Panc1 (cell line): ENCODE measurements at regions not wholly inside any gene's neighbourhood (a gene's known extent, or its start where the extent isn't known, plus 50 kb on each side); places are given as distances from the start of the nearest gene placed in this dataset.

Source experiments
- ATAC-seq: fragments of 200-7000 bp; cut with Tn5 transposase; 2 replicates; pipeline ENCODE4 v1.9.1; 2020; ENCODE audit warnings: mild to moderate bottlenecking, moderate library complexity
- BruUV-seq: library from RNA; stranded (reverse); fragments of 400-500 nt; replicated peaks from 2 replicates; lab custom pipeline; 2021; lab: Mats Ljungman, UMichigan
- CTCF ChIA-PET: fragments of 300-600 bp; sonication (Branson Sonifier 250); formaldehyde crosslinking; loops from one replicate; lab custom pipeline; 2022; ENCODE audit warnings: antibody characterized with exemption; lab: Charles Lee
- POLR2A ChIA-PET: fragments of 300-600 bp; sonication (Branson Sonifier 250); formaldehyde crosslinking; loops from one replicate; lab custom pipeline; 2022; ENCODE audit warnings: antibody characterized with exemption; lab: Charles Lee
- DNase-seq: peaks from one replicate; pipeline ENCODE4 v3.0.0-alpha.2; 2010; ENCODE audit warnings: low read depth, low spot score
- H3K27ac ChIP-seq: 2 replicates; pipeline ENCODE4 v1.5.1; 2011; ENCODE audit warnings: mild to moderate bottlenecking, low read length, inconsistent platforms
- H3K27me3 ChIP-seq: fragments of 200-500 bp; sonication (Bioruptor generic); 2 replicates; pipeline ENCODE4 v1.6.0; 2014; ENCODE audit warnings: low read length, inconsistent platforms; ENCODE audit not compliant: control insufficient read depth, insufficient read depth
- H3K36me3 ChIP-seq: fragments of 200-500 bp; sonication (Bioruptor generic); 2 replicates; pipeline ENCODE4 v1.5.1; 2014; ENCODE audit warnings: inconsistent platforms, mild to moderate bottlenecking, low read length, moderate library complexity; ENCODE audit not compliant: control insufficient read depth, insufficient read depth
- H3K4me1 ChIP-seq: 2 replicates; pipeline ENCODE4 v1.5.1; 2011; ENCODE audit warnings: inconsistent platforms, mild to moderate bottlenecking, low read length, moderate library complexity; ENCODE audit not compliant: control insufficient read depth, insufficient read depth
- H3K4me3 ChIP-seq, 2 experiments: 2 replicates each; pipeline ENCODE4 v1.5.1; 2011 to 2012; ENCODE audit warnings: low read depth in 2 of 2, low read length in 2 of 2, mild to moderate bottlenecking in 2 of 2, inconsistent platforms in 1 of 2, moderate library complexity in 1 of 2
- H3K9me3 ChIP-seq: fragments of 200-500 bp; sonication (Bioruptor generic); 2 replicates; pipeline ENCODE4 v1.5.1; 2014; ENCODE audit warnings: low read depth, mild to moderate bottlenecking, inconsistent platforms, low read length, moderate library complexity; ENCODE audit not compliant: control insufficient read depth, insufficient read depth
- POLR2AphosphoS5 ChIP-seq: IDR thresholded peaks from 2 replicates; pipeline ENCODE4 v1.6.1; 2012; ENCODE audit warnings: mild to moderate bottlenecking, low read depth, low read length, moderate library complexity
- SIN3A ChIP-seq: IDR thresholded peaks from 2 replicates; pipeline ENCODE4 v1.6.1; 2012; ENCODE audit warnings: low read depth, mild to moderate bottlenecking, low read length, moderate library complexity, borderline replicate concordance; ENCODE audit not compliant: insufficient read depth
- TCF7L2 ChIP-seq: IDR thresholded peaks from 2 replicates; pipeline ENCODE4 v1.6.1; 2011; ENCODE audit warnings: mild to moderate bottlenecking, low read depth, low read length, inconsistent platforms
- in situ Hi-C: cut with HindIII; loops from 2 replicates; pipeline ENCODE4 v1.10.0; 2016; ENCODE audit warnings: low sequenced_read_pairs, low pct_unique_long_range_greater_than_20kb
- intact Hi-C: fragments of 100-400 bp; cut with micrococcal nuclease; formaldehyde crosslinking; loops from one replicate; pipeline ENCODE4 v1.10.0; 2022; ENCODE audit not compliant: unreplicated experiment
- TF ChIP-seq, protein P1 (sequence below): fragments of 450-650 bp; IDR thresholded peaks from 2 replicates; pipeline ENCODE4 v1.5.1; 2017; ENCODE audit warnings: mild to moderate bottlenecking
- TF ChIP-seq, protein P2 (sequence below), 2 experiments: IDR thresholded peaks; 2 replicates each; pipeline ENCODE4 v1.6.1; 2011 to 2012; ENCODE audit warnings: low read depth in 2 of 2, control low read depth in 1 of 2, low read length in 1 of 2, mild to moderate bottlenecking in 1 of 2, moderate library complexity in 1 of 2; ENCODE audit not compliant: insufficient read depth in 1 of 2

DNA sequence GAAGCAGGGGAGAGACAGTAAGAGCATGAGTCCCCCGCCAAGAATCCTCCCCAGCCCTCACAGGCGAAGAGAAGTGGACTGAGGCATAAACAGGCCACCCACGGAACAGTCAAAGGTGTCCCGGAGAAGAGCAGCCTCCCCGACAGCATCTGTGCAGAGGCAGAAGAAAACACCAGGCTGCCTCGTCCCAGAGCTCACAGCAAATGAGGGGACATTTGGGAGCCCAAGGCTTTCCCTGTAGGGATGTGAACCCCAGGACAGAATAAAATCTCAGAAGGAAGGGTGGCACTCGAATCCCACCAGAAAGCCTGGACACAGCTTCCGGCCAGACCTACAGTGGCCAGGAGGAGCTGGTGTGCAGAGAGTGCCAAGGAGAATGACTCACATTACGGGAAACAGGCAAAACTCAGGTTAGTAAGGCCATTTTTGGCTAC is 90.4 kb downstream of the DLL1 start:
- Histone ChIP-seq H3K9me3 (peaks cover 12% of the 10 kb centered on the region), H3K36me3 (no peaks in the 10 kb centered on the region), H3K27ac (no peak overlapping the region), H3K27me3 (peaks cover 3% of the 10 kb centered on the region), H3K4me1 (no peaks in the 10 kb centered on the region), H3K4me3 (no peak overlapping the region)
- intact Hi-C loops (no loop called here), in situ Hi-C loops (no loop called here)
- CTCF ChIA-PET: no interaction called here
- no TSS peak for BruUV-seq
- DNase-seq: no peak
- TF ChIP-seq SIN3A (no peak), TCF7L2 (no peak), POLR2AphosphoS5 (no peak)
- TF ChIP-seq, protein P1, sequence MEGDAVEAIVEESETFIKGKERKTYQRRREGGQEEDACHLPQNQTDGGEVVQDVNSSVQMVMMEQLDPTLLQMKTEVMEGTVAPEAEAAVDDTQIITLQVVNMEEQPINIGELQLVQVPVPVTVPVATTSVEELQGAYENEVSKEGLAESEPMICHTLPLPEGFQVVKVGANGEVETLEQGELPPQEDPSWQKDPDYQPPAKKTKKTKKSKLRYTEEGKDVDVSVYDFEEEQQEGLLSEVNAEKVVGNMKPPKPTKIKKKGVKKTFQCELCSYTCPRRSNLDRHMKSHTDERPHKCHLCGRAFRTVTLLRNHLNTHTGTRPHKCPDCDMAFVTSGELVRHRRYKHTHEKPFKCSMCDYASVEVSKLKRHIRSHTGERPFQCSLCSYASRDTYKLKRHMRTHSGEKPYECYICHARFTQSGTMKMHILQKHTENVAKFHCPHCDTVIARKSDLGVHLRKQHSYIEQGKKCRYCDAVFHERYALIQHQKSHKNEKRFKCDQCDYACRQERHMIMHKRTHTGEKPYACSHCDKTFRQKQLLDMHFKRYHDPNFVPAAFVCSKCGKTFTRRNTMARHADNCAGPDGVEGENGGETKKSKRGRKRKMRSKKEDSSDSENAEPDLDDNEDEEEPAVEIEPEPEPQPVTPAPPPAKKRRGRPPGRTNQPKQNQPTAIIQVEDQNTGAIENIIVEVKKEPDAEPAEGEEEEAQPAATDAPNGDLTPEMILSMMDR: no peak
- TF ChIP-seq, protein P2, sequence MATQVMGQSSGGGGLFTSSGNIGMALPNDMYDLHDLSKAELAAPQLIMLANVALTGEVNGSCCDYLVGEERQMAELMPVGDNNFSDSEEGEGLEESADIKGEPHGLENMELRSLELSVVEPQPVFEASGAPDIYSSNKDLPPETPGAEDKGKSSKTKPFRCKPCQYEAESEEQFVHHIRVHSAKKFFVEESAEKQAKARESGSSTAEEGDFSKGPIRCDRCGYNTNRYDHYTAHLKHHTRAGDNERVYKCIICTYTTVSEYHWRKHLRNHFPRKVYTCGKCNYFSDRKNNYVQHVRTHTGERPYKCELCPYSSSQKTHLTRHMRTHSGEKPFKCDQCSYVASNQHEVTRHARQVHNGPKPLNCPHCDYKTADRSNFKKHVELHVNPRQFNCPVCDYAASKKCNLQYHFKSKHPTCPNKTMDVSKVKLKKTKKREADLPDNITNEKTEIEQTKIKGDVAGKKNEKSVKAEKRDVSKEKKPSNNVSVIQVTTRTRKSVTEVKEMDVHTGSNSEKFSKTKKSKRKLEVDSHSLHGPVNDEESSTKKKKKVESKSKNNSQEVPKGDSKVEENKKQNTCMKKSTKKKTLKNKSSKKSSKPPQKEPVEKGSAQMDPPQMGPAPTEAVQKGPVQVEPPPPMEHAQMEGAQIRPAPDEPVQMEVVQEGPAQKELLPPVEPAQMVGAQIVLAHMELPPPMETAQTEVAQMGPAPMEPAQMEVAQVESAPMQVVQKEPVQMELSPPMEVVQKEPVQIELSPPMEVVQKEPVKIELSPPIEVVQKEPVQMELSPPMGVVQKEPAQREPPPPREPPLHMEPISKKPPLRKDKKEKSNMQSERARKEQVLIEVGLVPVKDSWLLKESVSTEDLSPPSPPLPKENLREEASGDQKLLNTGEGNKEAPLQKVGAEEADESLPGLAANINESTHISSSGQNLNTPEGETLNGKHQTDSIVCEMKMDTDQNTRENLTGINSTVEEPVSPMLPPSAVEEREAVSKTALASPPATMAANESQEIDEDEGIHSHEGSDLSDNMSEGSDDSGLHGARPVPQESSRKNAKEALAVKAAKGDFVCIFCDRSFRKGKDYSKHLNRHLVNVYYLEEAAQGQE (IDR thresholded peaks at IDR 0.05; ENCODE audit: insufficient read depth in 1 of 2, low read depth in 2 of 2, low read length in 1 of 2): no peak
- ATAC-seq: no peak
- POLR2A ChIA-PET: no interaction called here

DNA sequence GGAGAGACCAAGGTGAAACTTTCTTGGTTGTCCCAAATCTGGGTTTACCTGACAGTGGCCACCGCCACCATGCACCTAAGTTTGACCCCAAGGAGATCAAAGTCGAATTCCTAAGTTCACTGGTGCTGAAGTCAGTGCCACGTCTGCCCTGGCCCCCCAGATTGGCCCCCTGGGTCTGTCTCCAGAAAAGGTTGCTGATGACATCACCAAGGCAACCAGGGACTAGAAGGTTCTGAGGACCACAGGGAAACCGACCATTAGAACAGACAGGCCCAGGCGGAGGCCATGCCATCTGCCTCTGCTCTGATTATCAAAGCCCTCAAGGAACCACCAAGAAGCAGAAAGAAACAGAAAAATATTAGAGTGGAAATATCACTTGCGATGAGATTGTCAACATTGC is 91.2 kb downstream of the DLL1 start:
- no peak for DNase-seq
- Histone ChIP-seq H3K4me3 (no peak overlapping the region), H3K4me1 (no peaks in the 10 kb centered on the region), H3K27me3 (peaks cover 3% of the 10 kb centered on the region), H3K9me3 (peaks cover 18% of the 10 kb centered on the region), H3K27ac (no peak overlapping the region), H3K36me3 (no peaks in the 10 kb centered on the region)
- in situ Hi-C loops: no loop called here
- no TSS peak for BruUV-seq
- intact Hi-C loops: no loop called here
- no peak for TF ChIP-seq POLR2AphosphoS5
- TF ChIP-seq, protein P1: no peak
- POLR2A ChIA-PET: no interaction called here
- no peak for ATAC-seq
- CTCF ChIA-PET: no interaction called here
